HepG2 (cell line): ENCODE measurements at regions not wholly inside any gene's neighbourhood (a gene's known extent, or its start where the extent isn't known, plus 50 kb on each side); places are given as distances from the start of the nearest gene placed in this dataset.

Source experiments
- ATAC-seq: fragments of 200-7000 bp; cut with Tn5 transposase; 3 replicates; pipeline ENCODE4 v1.9.1; 2020; ENCODE audit warnings: mild to moderate bottlenecking, moderate library complexity
- BruUV-seq: library from RNA; stranded (reverse); fragments of 400-500 nt; replicated peaks from 2 replicates; lab custom pipeline; 2021; lab: Mats Ljungman, UMichigan
- CTCF ChIA-PET: fragments of 300-600 bp; formaldehyde crosslinking; extraction: SDS; loops from one replicate; lab custom pipeline; 2021; ENCODE audit warnings: low total read pairs, inconsistent platforms, low intra/inter-chr PET ratio; lab: Yijun Ruan, JAX
- POLR2A ChIA-PET: fragments of 350-600 bp; sonication (Branson Sonifier 250); formaldehyde crosslinking; loops from one replicate; lab custom pipeline; 2020; ENCODE audit warnings: antibody characterized with exemption, inconsistent platforms; lab: Yijun Ruan, JAX
- DNase-seq: peaks from one replicate; pipeline ENCODE4 v3.0.0-alpha.2; 2015; ENCODE audit warnings: low spot score
- FAIRE-seq: peaks from 3 replicates; lab custom pipeline; 2011; peaks lifted over from hg19 to GRCh38; lab: Jason Lieb, UNC
- H2AFZ ChIP-seq: one replicate; pipeline ENCODE4 v1.6.1; 2011; ENCODE audit warnings: low read length, inconsistent platforms
- H3K27ac ChIP-seq: fragments of 300-600 bp; 3 replicates; pipeline ENCODE4 v1.8.0; 2011; ENCODE audit warnings: mixed run types, mild to moderate bottlenecking, mixed read lengths, low read length, inconsistent platforms; ENCODE audit not compliant: insufficient read depth; ENCODE audit errors: extremely low read length
- H3K27me3 ChIP-seq, 2 experiments: fragments of 200-600 bp in 1 of 2; 2 replicates in 1 of 2; 3 replicates in 1 of 2; pipeline versions ENCODE4 v1.6.0 to v1.8.0; 2011; ENCODE audit warnings: low read length in 2 of 2, mild to moderate bottlenecking in 2 of 2, moderate library complexity in 2 of 2, inconsistent platforms in 1 of 2; ENCODE audit not compliant: insufficient read depth in 2 of 2, control insufficient read depth in 1 of 2
- H3K36me3 ChIP-seq, 2 experiments: fragments of 200-600 bp in 1 of 2; replicated peaks in 1 of 2; 2 replicates in 1 of 2; 3 replicates in 1 of 2; pipeline versions ENCODE4 v1.5.1 to v1.8.0; 2011; ENCODE audit warnings: low read length in 2 of 2, inconsistent platforms in 1 of 2; ENCODE audit not compliant: insufficient read depth in 2 of 2, control insufficient read depth in 1 of 2
- H3K4me1 ChIP-seq: 2 replicates; pipeline ENCODE4 v1.5.1; 2012; ENCODE audit warnings: low read length, inconsistent platforms; ENCODE audit not compliant: insufficient read depth
- H3K4me2 ChIP-seq: 2 replicates; pipeline ENCODE4 v1.6.0; 2011; ENCODE audit warnings: low read depth, low read length, inconsistent platforms
- H3K4me3 ChIP-seq, 3 experiments: fragments of 200-600 bp in 1 of 3; sonication (generic), shearing (Covaris generic) in 1 of 3; replicated peaks in 1 of 3; 2 replicates each; pipeline ENCODE4 v1.5.1; 2011 to 2016; ENCODE audit warnings: low read length in 3 of 3, inconsistent platforms in 2 of 3, low read depth in 2 of 3, mild to moderate bottlenecking in 2 of 3, control low read depth in 1 of 3, mixed read lengths in 1 of 3; ENCODE audit not compliant: insufficient read depth in 1 of 3
- H3K79me2 ChIP-seq: one replicate; pipeline ENCODE4 v1.6.1; 2011; ENCODE audit warnings: low read length, inconsistent platforms; ENCODE audit not compliant: insufficient read depth
- H3K9ac ChIP-seq: 2 replicates; pipeline ENCODE4 v1.6.0; 2011; ENCODE audit warnings: mild to moderate bottlenecking, low read depth, low read length, inconsistent platforms; ENCODE audit not compliant: insufficient read depth
- H3K9me3 ChIP-seq: 2 replicates; pipeline ENCODE4 v1.5.1; 2012; ENCODE audit warnings: mild to moderate bottlenecking, low read length
- H4K20me1 ChIP-seq: 2 replicates; pipeline ENCODE4 v1.6.0; 2011; ENCODE audit warnings: inconsistent platforms, mild to moderate bottlenecking, low read length, moderate library complexity; ENCODE audit not compliant: insufficient read depth
- ELF1 ChIP-seq: sonication (generic); formaldehyde crosslinking; IDR thresholded peaks from 2 replicates; pipeline ENCODE4 v1.4.0; 2020; ENCODE audit warnings: missing genetic modification reagents
- GFI1 ChIP-seq: sonication (generic); formaldehyde crosslinking; IDR thresholded peaks from 2 replicates; pipeline ENCODE4 v1.5.0; 2020; ENCODE audit warnings: missing genetic modification reagents, mild to moderate bottlenecking, borderline replicate concordance
- HNRNPH1 ChIP-seq: fragments of 200-400 bp; formaldehyde crosslinking; optimal IDR thresholded peaks from 2 replicates; pipeline ENCODE3; 2017; ENCODE audit warnings: mild to moderate bottlenecking, low read depth, low read length
- POLR2A ChIP-seq, 2 experiments: IDR thresholded peaks; 2 replicates each; pipeline ENCODE4 v1.6.1; 2011; ENCODE audit warnings: low read depth in 2 of 2, low read length in 2 of 2, mild to moderate bottlenecking in 1 of 2, moderate library complexity in 1 of 2; ENCODE audit not compliant: insufficient read depth in 1 of 2
- ZNF468 ChIP-seq: sonication (generic); formaldehyde crosslinking; IDR thresholded peaks from 2 replicates; pipeline ENCODE4 v1.8.0; 2022; ENCODE audit warnings: mild to moderate bottlenecking, moderate library complexity, missing genetic modification reagents
- ZNF780A ChIP-seq: sonication (generic); formaldehyde crosslinking; IDR thresholded peaks from 2 replicates; pipeline ENCODE4 v1.8.0; 2022; ENCODE audit warnings: mild to moderate bottlenecking, missing genetic modification reagents, moderate library complexity
- WGBS: methylation state at CpG from one replicate; pipeline ENCODE4 v1.1.6; 2017; ENCODE audit warnings: low lambda C conversion rate; 5-methylcytosine and 5-hydroxymethylcytosine counted together
- in situ Hi-C: cut with HindIII; loops from 2 replicates; pipeline ENCODE4 v1.10.0; 2017; ENCODE audit warnings: low pct_unique_long_range_greater_than_20kb; ENCODE audit not compliant: extremely low pct_ligation_motif_present
- intact Hi-C: fragments of 100-400 bp; cut with micrococcal nuclease; formaldehyde crosslinking; loops from one replicate; pipeline ENCODE4 v1.10.0; 2022; ENCODE audit not compliant: unreplicated experiment
- TF ChIP-seq, protein P1 (sequence below): sonication (generic); formaldehyde crosslinking; IDR thresholded peaks from 2 replicates; pipeline ENCODE4 v1.5.1; 2020; ENCODE audit warnings: mild to moderate bottlenecking, missing genetic modification reagents, borderline replicate concordance
- TF ChIP-seq, protein P2 (sequence below): sonication (generic); formaldehyde crosslinking; IDR thresholded peaks from 2 replicates; pipeline ENCODE4 v1.4.0; 2020; ENCODE audit warnings: missing genetic modification reagents; ENCODE audit errors: not compliant biosample characterization

GRCh38 chr2:179351057-179351456, 86.4 kb upstream of the SESTD1 start:
- Histone ChIP-seq H2AFZ (no peak overlapping the region), H3K4me2 (no peak overlapping the region), H3K4me1 (peaks cover 12% of the 10 kb centered on the region), H3K79me2 (peaks cover 5% of the 10 kb centered on the region), H3K9ac (no peak overlapping the region), H3K4me3 (no peak overlapping the region), H3K9me3 (no peaks in the 10 kb centered on the region), H3K27ac (no peak overlapping the region), H3K36me3 (no peaks in the 10 kb centered on the region), H4K20me1 (no peaks in the 10 kb centered on the region), H3K27me3 (no peaks in the 10 kb centered on the region)
- in situ Hi-C loops: no loop called here
- POLR2A ChIA-PET: no interaction called here
- CTCF ChIA-PET: no interaction called here
- no TSS peak for BruUV-seq
- no peak for ATAC-seq
- DNase-seq: no peak
- no peak for FAIRE-seq
- intact Hi-C loops: no loop called here
- TF ChIP-seq, protein P1, sequence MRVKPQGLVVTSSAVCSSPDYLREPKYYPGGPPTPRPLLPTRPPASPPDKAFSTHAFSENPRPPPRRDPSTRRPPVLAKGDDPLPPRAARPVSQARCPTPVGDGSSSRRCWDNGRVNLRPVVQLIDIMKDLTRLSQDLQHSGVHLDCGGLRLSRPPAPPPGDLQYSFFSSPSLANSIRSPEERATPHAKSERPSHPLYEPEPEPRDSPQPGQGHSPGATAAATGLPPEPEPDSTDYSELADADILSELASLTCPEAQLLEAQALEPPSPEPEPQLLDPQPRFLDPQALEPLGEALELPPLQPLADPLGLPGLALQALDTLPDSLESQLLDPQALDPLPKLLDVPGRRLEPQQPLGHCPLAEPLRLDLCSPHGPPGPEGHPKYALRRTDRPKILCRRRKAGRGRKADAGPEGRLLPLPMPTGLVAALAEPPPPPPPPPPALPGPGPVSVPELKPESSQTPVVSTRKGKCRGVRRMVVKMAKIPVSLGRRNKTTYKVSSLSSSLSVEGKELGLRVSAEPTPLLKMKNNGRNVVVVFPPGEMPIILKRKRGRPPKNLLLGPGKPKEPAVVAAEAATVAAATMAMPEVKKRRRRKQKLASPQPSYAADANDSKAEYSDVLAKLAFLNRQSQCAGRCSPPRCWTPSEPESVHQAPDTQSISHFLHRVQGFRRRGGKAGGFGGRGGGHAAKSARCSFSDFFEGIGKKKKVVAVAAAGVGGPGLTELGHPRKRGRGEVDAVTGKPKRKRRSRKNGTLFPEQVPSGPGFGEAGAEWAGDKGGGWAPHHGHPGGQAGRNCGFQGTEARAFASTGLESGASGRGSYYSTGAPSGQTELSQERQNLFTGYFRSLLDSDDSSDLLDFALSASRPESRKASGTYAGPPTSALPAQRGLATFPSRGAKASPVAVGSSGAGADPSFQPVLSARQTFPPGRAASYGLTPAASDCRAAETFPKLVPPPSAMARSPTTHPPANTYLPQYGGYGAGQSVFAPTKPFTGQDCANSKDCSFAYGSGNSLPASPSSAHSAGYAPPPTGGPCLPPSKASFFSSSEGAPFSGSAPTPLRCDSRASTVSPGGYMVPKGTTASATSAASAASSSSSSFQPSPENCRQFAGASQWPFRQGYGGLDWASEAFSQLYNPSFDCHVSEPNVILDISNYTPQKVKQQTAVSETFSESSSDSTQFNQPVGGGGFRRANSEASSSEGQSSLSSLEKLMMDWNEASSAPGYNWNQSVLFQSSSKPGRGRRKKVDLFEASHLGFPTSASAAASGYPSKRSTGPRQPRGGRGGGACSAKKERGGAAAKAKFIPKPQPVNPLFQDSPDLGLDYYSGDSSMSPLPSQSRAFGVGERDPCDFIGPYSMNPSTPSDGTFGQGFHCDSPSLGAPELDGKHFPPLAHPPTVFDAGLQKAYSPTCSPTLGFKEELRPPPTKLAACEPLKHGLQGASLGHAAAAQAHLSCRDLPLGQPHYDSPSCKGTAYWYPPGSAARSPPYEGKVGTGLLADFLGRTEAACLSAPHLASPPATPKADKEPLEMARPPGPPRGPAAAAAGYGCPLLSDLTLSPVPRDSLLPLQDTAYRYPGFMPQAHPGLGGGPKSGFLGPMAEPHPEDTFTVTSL (CRISPR knock-in tag): no peak
- TF ChIP-seq ZNF780A (CRISPR knock-in tag) (no peak), ELF1 (CRISPR knock-in tag) (no peak), ZNF468 (CRISPR knock-in tag) (no peak), HNRNPH1 (no peak), GFI1 (no peak), POLR2A (IDR thresholded peaks at IDR 0.05; ENCODE audit: insufficient read depth in 1 of 2, low read depth in 2 of 2, low read length in 2 of 2) (no peak)
- TF ChIP-seq, protein P2, sequence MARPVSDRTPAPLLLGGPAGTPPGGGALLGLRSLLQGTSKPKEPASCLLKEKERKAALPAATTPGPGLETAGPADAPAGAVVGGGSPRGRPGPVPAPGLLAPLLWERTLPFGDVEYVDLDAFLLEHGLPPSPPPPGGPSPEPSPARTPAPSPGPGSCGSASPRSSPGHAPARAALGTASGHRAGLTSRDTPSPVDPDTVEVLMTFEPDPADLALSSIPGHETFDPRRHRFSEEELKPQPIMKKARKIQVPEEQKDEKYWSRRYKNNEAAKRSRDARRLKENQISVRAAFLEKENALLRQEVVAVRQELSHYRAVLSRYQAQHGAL: no peak
- 74% methylated on average over 2 of the region's 2 CpGs for WGBS
